ENCODE measurements at regions not wholly inside any gene's neighbourhood (a gene's known extent, or its start where the extent isn't known, plus 50 kb on each side); places are given as distances from the start of the nearest gene placed in this dataset.

GRCh38 chr4:33296876-33297455 lies 2576.8 kb downstream of the PCDH7 start:
- DNase-seq (ENCODE audit: extremely low read depth in 1 of 2, low read depth in 1 of 2): no peak

GRCh38 chr4:33302321-33302720 lies 2582.2 kb downstream of the PCDH7 start:
- no peak for DNase-seq (ENCODE audit: extremely low read depth in 1 of 2, low read depth in 1 of 2)

- DNase-seq (ENCODE audit: extremely low read depth in 1 of 2, low read depth in 1 of 2): no peak
These were observed 2586.0 kb downstream of the PCDH7 start for GRCh38 chr4:33306131-33306530.

GRCh38 chr4:33316033-33316432 lies 2595.9 kb downstream of the PCDH7 start:
- no peak for DNase-seq (ENCODE audit: extremely low read depth in 1 of 2, low read depth in 1 of 2)

- DNase-seq (ENCODE audit: extremely low read depth in 1 of 2, low read depth in 1 of 2): no peak
These were observed 2596.4 kb downstream of the PCDH7 start for GRCh38 chr4:33316578-33316977.

- DNase-seq (ENCODE audit: extremely low read depth in 1 of 2, low read depth in 1 of 2): no peak
These were observed 2603.2 kb downstream of the PCDH7 start for GRCh38 chr4:33323393-33323792.

GRCh38 chr4:33334416-33334815 lies 2614.2 kb downstream of the PCDH7 start:
- no peak for DNase-seq (ENCODE audit: extremely low read depth in 1 of 2, low read depth in 1 of 2)

- no peak for DNase-seq (ENCODE audit: extremely low read depth in 1 of 2, low read depth in 1 of 2)
These were observed 2619.6 kb downstream of the PCDH7 start for GRCh38 chr4:33339762-33340161.

- no peak for DNase-seq (ENCODE audit: extremely low read depth in 1 of 2, low read depth in 1 of 2)
These were observed 2620.0 kb downstream of the PCDH7 start for GRCh38 chr4:33340168-33340567.

GRCh38 chr4:33349376-33349775 lies 2629.2 kb downstream of the PCDH7 start:
- DNase-seq (ENCODE audit: extremely low read depth in 1 of 2, low read depth in 1 of 2): no peak

GRCh38 chr4:33357121-33357520 lies 2637.0 kb downstream of the PCDH7 start:
- no peak for DNase-seq (ENCODE audit: extremely low read depth in 1 of 2, low read depth in 1 of 2)

- no peak for DNase-seq (ENCODE audit: extremely low read depth in 1 of 2, low read depth in 1 of 2)
These were observed 2649.3 kb downstream of the PCDH7 start for GRCh38 chr4:33369446-33369845.

- no peak for DNase-seq (ENCODE audit: extremely low read depth in 1 of 2, low read depth in 1 of 2)
These were observed 2661.6 kb downstream of the PCDH7 start for GRCh38 chr4:33381816-33382215.

- DNase-seq (ENCODE audit: extremely low read depth in 1 of 2, low read depth in 1 of 2): no peak
These were observed 2666.6 kb downstream of the PCDH7 start for GRCh38 chr4:33386764-33387163.

- no peak for DNase-seq (ENCODE audit: extremely low read depth in 1 of 2, low read depth in 1 of 2)
These were observed 2670.8 kb downstream of the PCDH7 start for GRCh38 chr4:33390976-33391375.

- no peak for DNase-seq (ENCODE audit: extremely low read depth in 1 of 2, low read depth in 1 of 2)
These were observed 2675.7 kb downstream of the PCDH7 start for GRCh38 chr4:33395731-33396485.

- DNase-seq (ENCODE audit: extremely low read depth in 1 of 2, low read depth in 1 of 2): no peak
These were observed 2680.3 kb downstream of the PCDH7 start for GRCh38 chr4:33400504-33400903.

GRCh38 chr4:33407496-33407895 lies 2687.3 kb downstream of the PCDH7 start:
- no peak for DNase-seq (ENCODE audit: extremely low read depth in 1 of 2, low read depth in 1 of 2)

- no peak for DNase-seq (ENCODE audit: extremely low read depth in 1 of 2, low read depth in 1 of 2)
These were observed 2691.0 kb downstream of the PCDH7 start for GRCh38 chr4:33411182-33411581.

GRCh38 chr4:33421887-33422286 lies 2701.7 kb downstream of the PCDH7 start:
- DNase-seq (ENCODE audit: extremely low read depth in 1 of 2, low read depth in 1 of 2): no peak

- DNase-seq (ENCODE audit: extremely low read depth in 1 of 2, low read depth in 1 of 2): no peak
These were observed 2702.5 kb downstream of the PCDH7 start for GRCh38 chr4:33422656-33423055.

- no peak for DNase-seq (ENCODE audit: extremely low read depth in 1 of 2, low read depth in 1 of 2)
These were observed 2705.8 kb downstream of the PCDH7 start for GRCh38 chr4:33425936-33426335.

GRCh38 chr4:33427676-33428075 lies 2707.5 kb downstream of the PCDH7 start:
- no peak for DNase-seq (ENCODE audit: extremely low read depth in 1 of 2, low read depth in 1 of 2)

Measured in stimulated activated CD8-positive, alpha-beta memory T cell treated with anti-CD3 and anti-CD28 coated beads, Interleukin-7, amount 100 ng/mL, for 48 hours (primary cell).